GM12878 (cell line): ENCODE measurements at regions not wholly inside any gene's neighbourhood (a gene's known extent, or its start where the extent isn't known, plus 50 kb on each side); places are given as distances from the start of the nearest gene placed in this dataset.

Source experiments
- ATAC-seq: fragments of 200-7000 bp; cut with Tn5 transposase; 3 replicates; pipeline ENCODE4 v1.9.1; 2020; ENCODE audit warnings: mild to moderate bottlenecking, moderate library complexity
- BruUV-seq: library from RNA; stranded (reverse); fragments of 400-500 nt; replicated peaks from 2 replicates; lab custom pipeline; 2021; lab: Mats Ljungman, UMichigan
- CTCF ChIA-PET: fragments of 300-600 bp; sonication (Branson Sonifier 250); formaldehyde crosslinking; extraction: SDS; loops from one replicate; lab custom pipeline; 2021; ENCODE audit warnings: inconsistent platforms; lab: Yijun Ruan, JAX
- POLR2A ChIA-PET: fragments of 350-600 bp; formaldehyde crosslinking; extraction: SDS; loops from one replicate; lab custom pipeline; 2021; ENCODE audit warnings: inconsistent platforms; lab: Charles Lee
- RAD21 ChIA-PET: fragments of 300-600 bp; sonication (Branson Sonifier 250); formaldehyde crosslinking; loops from one replicate; lab custom pipeline; 2023; ENCODE audit warnings: antibody characterized with exemption; ENCODE audit not compliant: unreplicated experiment; lab: Charles Lee
- SMC1A ChIA-PET: fragments of 300-600 bp; sonication (Branson Sonifier 250); formaldehyde crosslinking; loops from one replicate; lab custom pipeline; 2023; ENCODE audit not compliant: unreplicated experiment, uncharacterized antibody; lab: Charles Lee
- DNase-seq: peaks from one replicate; pipeline ENCODE4 v3.0.0-alpha.2; 2011; ENCODE audit warnings: low read depth, low spot score
- FAIRE-seq: peaks from 3 replicates; lab custom pipeline; 2011; peaks lifted over from hg19 to GRCh38; lab: Jason Lieb, UNC
- H2AFZ ChIP-seq: 2 replicates; pipeline ENCODE4 v1.6.0; 2011; ENCODE audit warnings: low read depth, low read length, control low read depth; ENCODE audit not compliant: control insufficient read depth
- H3K27ac ChIP-seq: 2 replicates; pipeline ENCODE4 v1.5.1; 2011; ENCODE audit warnings: control low read depth; ENCODE audit not compliant: control insufficient read depth, insufficient read depth
- H3K27me3 ChIP-seq, 2 experiments: replicated peaks in 1 of 2; 2 replicates each; pipeline versions ENCODE4 v1.6.0 to v1.6.1; 2011; ENCODE audit warnings: low read length in 1 of 2; ENCODE audit not compliant: control insufficient read depth in 2 of 2, insufficient read depth in 2 of 2
- H3K36me3 ChIP-seq, 2 experiments: 2 replicates each; pipeline ENCODE4 v1.5.1; 2011; ENCODE audit warnings: low read length in 1 of 2; ENCODE audit not compliant: control insufficient read depth in 2 of 2, insufficient read depth in 2 of 2
- H3K4me1 ChIP-seq: 2 replicates; pipeline ENCODE4 v1.6.1; 2011; ENCODE audit warnings: mild to moderate bottlenecking, low read length, moderate library complexity, mixed read lengths; ENCODE audit not compliant: control insufficient read depth, insufficient read depth
- H3K4me2 ChIP-seq: 2 replicates; pipeline ENCODE4 v1.6.0; 2011; ENCODE audit warnings: control low read depth; ENCODE audit not compliant: control insufficient read depth, insufficient read depth
- H3K4me3 ChIP-seq: fragments of 200-600 bp; sonication (generic); 2 replicates; pipeline ENCODE4 v1.5.1; 2016
- H3K79me2 ChIP-seq: 2 replicates; pipeline ENCODE4 v1.6.0; 2011; ENCODE audit warnings: low read length; ENCODE audit not compliant: control insufficient read depth, insufficient read depth
- H3K9ac ChIP-seq: 2 replicates; pipeline ENCODE4 v1.8.0; 2011; ENCODE audit warnings: low read length, control low read depth, mixed read lengths; ENCODE audit not compliant: control insufficient read depth, insufficient read depth
- H3K9me3 ChIP-seq: replicated peaks from 3 replicates; pipeline ENCODE4 v1.5.1; 2011; ENCODE audit warnings: mild to moderate bottlenecking, low read length; ENCODE audit not compliant: control insufficient read depth, insufficient read depth
- H4K20me1 ChIP-seq: 2 replicates; pipeline ENCODE4 v1.6.0; 2011; ENCODE audit not compliant: control insufficient read depth, insufficient read depth
- BCL11A ChIP-seq: IDR thresholded peaks from 2 replicates; pipeline ENCODE4 v1.6.1; 2011; ENCODE audit warnings: low read depth, low read length
- BMI1 ChIP-seq: fragments of 450-650 bp; IDR thresholded peaks from 2 replicates; pipeline ENCODE4 v1.6.1; 2016; ENCODE audit warnings: mild to moderate bottlenecking, moderate library complexity, borderline replicate concordance
- FOXK2 ChIP-seq: fragments of 450-650 bp; IDR thresholded peaks from 2 replicates; pipeline ENCODE4 v1.6.1; 2017; ENCODE audit warnings: mild to moderate bottlenecking, moderate library complexity
- GABPA ChIP-seq: IDR thresholded peaks from 2 replicates; pipeline ENCODE4 v1.6.1; 2014; ENCODE audit warnings: antibody characterized with exemption, low read depth, mild to moderate bottlenecking, inconsistent platforms
- NR2C2 ChIP-seq: IDR thresholded peaks from 2 replicates; pipeline ENCODE4 v1.6.1; 2011; ENCODE audit warnings: borderline replicate concordance, low read depth; ENCODE audit not compliant: control insufficient read depth, insufficient read length
- PAX5 ChIP-seq: IDR thresholded peaks from 2 replicates; pipeline ENCODE4 v1.6.1; 2011; ENCODE audit warnings: low read depth, low read length, borderline replicate concordance
- PRDM15 ChIP-seq: fragments of 450-650 bp; formaldehyde crosslinking; IDR thresholded peaks from 2 replicates; pipeline ENCODE4 v1.4.0; 2020; ENCODE audit warnings: mild to moderate bottlenecking, moderate library complexity
- STAT1 ChIP-seq: fragments of 450-650 bp; conservative IDR thresholded peaks from 2 replicates; pipeline ENCODE4 v1.6.1; 2014; ENCODE audit warnings: antibody characterized with exemption, mild to moderate bottlenecking
- WGBS: methylation state at CpG from one replicate; pipeline ENCODE4 v1.1.6; 2016; ENCODE audit warnings: low lambda C conversion rate; ENCODE audit not compliant: insufficient replicate concordance, insufficient coverage; ENCODE audit errors: missing lambda C conversion rate; 5-methylcytosine and 5-hydroxymethylcytosine counted together
- in situ Hi-C: fragments of 300-500 bp; cut with MboI; formaldehyde crosslinking; loops from 9 replicates; pipeline ENCODE4 v1.14.3; 2018; ENCODE audit warnings: mixed read lengths
- intact Hi-C: fragments of 100-400 bp; cut with micrococcal nuclease; formaldehyde crosslinking; loops from one replicate; pipeline ENCODE4 v1.14.2; 2022; ENCODE audit not compliant: unreplicated experiment
- TF ChIP-seq, protein P1 (sequence below): fragments of 450-650 bp; IDR thresholded peaks from 2 replicates; pipeline ENCODE4 v1.6.1; 2018; ENCODE audit warnings: borderline replicate concordance, mild to moderate bottlenecking; ENCODE audit not compliant: partially characterized antibody
- TF ChIP-seq, protein P2 (sequence below): fragments of 450-650 bp; IDR thresholded peaks from 2 replicates; pipeline ENCODE4 v1.6.1; 2017; ENCODE audit warnings: mild to moderate bottlenecking, low read depth, inconsistent platforms; ENCODE audit not compliant: poor library complexity, severe bottlenecking

- no peaks in the 10 kb centered on the region for H4K20me1 ChIP-seq
- ChIA-PET POLR2A (no interaction called here), SMC1A (no interaction called here), RAD21 (no interaction called here), CTCF (no interaction called here)
- H3K9ac ChIP-seq = no peak overlapping the region
- DNase-seq (no peak), FAIRE-seq (no peak), ATAC-seq (no peak)
- WGBS = 0% methylated on average over 1 of the region's 1 CpG
- TF ChIP-seq STAT1 = no peak
- no peak for TF ChIP-seq BCL11A
- no peak for TF ChIP-seq PRDM15 (CRISPR knock-in tag)
- no peak for TF ChIP-seq FOXK2
- no peak for TF ChIP-seq PAX5
- no peak overlapping the region for H3K4me2 ChIP-seq
- no TSS peak for BruUV-seq
- no peak overlapping the region for H2AFZ ChIP-seq
- in situ Hi-C loops (no loop called here), intact Hi-C loops (no loop called here)
- no peak overlapping the region for H3K27ac ChIP-seq
- H3K9me3 ChIP-seq = no peaks in the 10 kb centered on the region
- no peaks in the 10 kb centered on the region for H3K4me1 ChIP-seq
- no peaks in the 10 kb centered on the region for H3K79me2 ChIP-seq
- H3K4me3 ChIP-seq = no peak overlapping the region
- H3K36me3 ChIP-seq = no peaks in the 10 kb centered on the region
- H3K27me3 ChIP-seq = no peaks in the 10 kb centered on the region
These were observed 1169.3 kb upstream of the DDX18 start for GRCh38 chr2:116645155-116645554.

DNA sequence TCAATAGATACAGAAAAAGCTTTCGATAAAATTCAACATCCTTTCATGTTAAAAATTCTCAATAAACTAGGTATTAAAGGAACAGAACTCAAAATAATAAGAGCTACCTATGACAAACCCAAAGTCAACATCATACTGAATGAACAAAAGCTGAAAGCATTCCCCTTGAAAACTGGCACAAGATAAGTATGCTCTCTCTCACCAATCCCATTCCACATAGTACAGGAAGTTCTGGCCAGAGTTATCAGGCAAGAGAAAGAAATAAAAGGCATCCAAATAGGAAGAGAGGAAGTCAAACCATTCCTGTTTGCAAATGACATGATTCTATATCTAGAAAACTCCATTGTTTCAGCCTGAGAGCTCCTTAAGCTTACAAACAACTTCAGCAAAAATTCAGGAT, 1145.8 kb upstream of the DDX18 start:
- TF ChIP-seq GABPA (no peak), BMI1 (no peak), NR2C2 (no peak)
- TF ChIP-seq, protein P1, sequence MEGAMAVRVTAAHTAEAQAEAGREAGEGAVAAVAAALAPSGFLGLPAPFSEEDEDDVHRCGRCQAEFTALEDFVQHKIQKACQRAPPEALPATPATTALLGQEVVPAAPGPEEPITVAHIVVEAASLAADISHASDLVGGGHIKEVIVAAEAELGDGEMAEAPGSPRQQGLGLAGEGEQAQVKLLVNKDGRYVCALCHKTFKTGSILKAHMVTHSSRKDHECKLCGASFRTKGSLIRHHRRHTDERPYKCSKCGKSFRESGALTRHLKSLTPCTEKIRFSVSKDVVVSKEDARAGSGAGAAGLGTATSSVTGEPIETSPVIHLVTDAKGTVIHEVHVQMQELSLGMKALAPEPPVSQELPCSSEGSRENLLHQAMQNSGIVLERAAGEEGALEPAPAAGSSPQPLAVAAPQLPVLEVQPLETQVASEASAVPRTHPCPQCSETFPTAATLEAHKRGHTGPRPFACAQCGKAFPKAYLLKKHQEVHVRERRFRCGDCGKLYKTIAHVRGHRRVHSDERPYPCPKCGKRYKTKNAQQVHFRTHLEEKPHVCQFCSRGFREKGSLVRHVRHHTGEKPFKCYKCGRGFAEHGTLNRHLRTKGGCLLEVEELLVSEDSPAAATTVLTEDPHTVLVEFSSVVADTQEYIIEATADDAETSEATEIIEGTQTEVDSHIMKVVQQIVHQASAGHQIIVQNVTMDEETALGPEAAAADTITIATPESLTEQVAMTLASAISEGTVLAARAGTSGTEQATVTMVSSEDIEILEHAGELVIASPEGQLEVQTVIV = no peak
- TF ChIP-seq, protein P2, sequence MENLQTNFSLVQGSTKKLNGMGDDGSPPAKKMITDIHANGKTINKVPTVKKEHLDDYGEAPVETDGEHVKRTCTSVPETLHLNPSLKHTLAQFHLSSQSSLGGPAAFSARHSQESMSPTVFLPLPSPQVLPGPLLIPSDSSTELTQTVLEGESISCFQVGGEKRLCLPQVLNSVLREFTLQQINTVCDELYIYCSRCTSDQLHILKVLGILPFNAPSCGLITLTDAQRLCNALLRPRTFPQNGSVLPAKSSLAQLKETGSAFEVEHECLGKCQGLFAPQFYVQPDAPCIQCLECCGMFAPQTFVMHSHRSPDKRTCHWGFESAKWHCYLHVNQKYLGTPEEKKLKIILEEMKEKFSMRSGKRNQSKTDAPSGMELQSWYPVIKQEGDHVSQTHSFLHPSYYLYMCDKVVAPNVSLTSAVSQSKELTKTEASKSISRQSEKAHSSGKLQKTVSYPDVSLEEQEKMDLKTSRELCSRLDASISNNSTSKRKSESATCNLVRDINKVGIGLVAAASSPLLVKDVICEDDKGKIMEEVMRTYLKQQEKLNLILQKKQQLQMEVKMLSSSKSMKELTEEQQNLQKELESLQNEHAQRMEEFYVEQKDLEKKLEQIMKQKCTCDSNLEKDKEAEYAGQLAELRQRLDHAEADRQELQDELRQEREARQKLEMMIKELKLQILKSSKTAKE = no peak
- TF ChIP-seq, all 136 proteins: peak for 0
- Histone ChIP-seq H3K27ac (no peak overlapping the region), H4K20me1 (no peaks in the 10 kb centered on the region), H2AFZ (no peak overlapping the region), H3K4me3 (no peak overlapping the region), H3K27me3 (no peaks in the 10 kb centered on the region), H3K4me2 (no peak overlapping the region), H3K9ac (no peak overlapping the region), H3K9me3 (no peaks in the 10 kb centered on the region), H3K4me1 (no peaks in the 10 kb centered on the region), H3K36me3 (no peaks in the 10 kb centered on the region), H3K79me2 (no peaks in the 10 kb centered on the region)
- no TSS peak for BruUV-seq
- no peak for DNase-seq
- ChIA-PET CTCF (no interaction called here), POLR2A (no interaction called here), SMC1A (no interaction called here), RAD21 (no interaction called here)
- no peak for ATAC-seq
- FAIRE-seq = no peak
- intact Hi-C loops = no loop called here
- in situ Hi-C loops = no loop called here
- whole genome bisulfite sequencing = 11% methylated on average over 1 of the region's 1 CpG
